ENCODE measurements at regions not wholly inside any gene's neighbourhood (a gene's known extent, or its start where the extent isn't known, plus 50 kb on each side); places are given as distances from the start of the nearest gene placed in this dataset.

GRCh38 chrX:110877326-110877725 lies 81.7 kb upstream of the CHRDL1 start:
- Histone ChIP-seq H3K4me3 (no peak overlapping the region), H3K36me3 (no peaks in the 10 kb centered on the region), H4K20me1 (no peaks in the 10 kb centered on the region), H3K9ac (no peak overlapping the region), H3K4me2 (no peak overlapping the region), H3K27me3 (peaks cover 54% of the 10 kb centered on the region), H3K9me3 (peaks cover 28% of the 10 kb centered on the region), H3K4me1 (no peaks in the 10 kb centered on the region), H3K27ac (no peak overlapping the region)
- TF ChIP-seq Cebpa-rat (IDR thresholded peaks at IDR 0.05): no peak

- H3K36me3 ChIP-seq: no peaks in the 10 kb centered on the region
- no peaks in the 10 kb centered on the region for H4K20me1 ChIP-seq
- TF ChIP-seq Cebpa-rat (IDR thresholded peaks at IDR 0.05): no peak
- H3K27me3 ChIP-seq: peaks cover 64% of the 10 kb centered on the region
- H3K9me3 ChIP-seq: no peaks in the 10 kb centered on the region
- no peak overlapping the region for H3K4me2 ChIP-seq
- no peak overlapping the region for H3K27ac ChIP-seq
- H3K9ac ChIP-seq: no peak overlapping the region
- H3K4me3 ChIP-seq: no peak overlapping the region
- H3K4me1 ChIP-seq: no peaks in the 10 kb centered on the region
Observed at GRCh38 chrX:110871839-110872238, 76.2 kb upstream of the CHRDL1 start.

- no peak overlapping the region for H3K27ac ChIP-seq
Observed at GRCh38 chrX:110866421-110866820, 70.8 kb upstream of the CHRDL1 start.

GRCh38 chrX:110863883-110864282 lies 68.3 kb upstream of the CHRDL1 start:
- Histone ChIP-seq H3K4me3 (no peak overlapping the region), H3K27me3 (peaks cover 59% of the 10 kb centered on the region), H3K9me3 (no peaks in the 10 kb centered on the region), H3K4me1 (no peaks in the 10 kb centered on the region), H3K4me2 (no peak overlapping the region), H4K20me1 (no peaks in the 10 kb centered on the region), H3K36me3 (no peaks in the 10 kb centered on the region), H3K27ac (no peak overlapping the region), H3K9ac (no peak overlapping the region)
- TF ChIP-seq Cebpa-rat (IDR thresholded peaks at IDR 0.05): no peak

More at GRCh38 chrX:110866421-110866820, 70.8 kb upstream of the CHRDL1 start:
- Histone ChIP-seq H3K36me3 (no peaks in the 10 kb centered on the region), H4K20me1 (no peaks in the 10 kb centered on the region), H3K27me3 (peaks cover 65% of the 10 kb centered on the region), H3K4me2 (no peak overlapping the region), H3K4me1 (no peaks in the 10 kb centered on the region), H3K9me3 (no peaks in the 10 kb centered on the region), H3K4me3 (no peak overlapping the region), H3K9ac (no peak overlapping the region)
- TF ChIP-seq Cebpa-rat (IDR thresholded peaks at IDR 0.05): no peak

GRCh38 chrX:110858565-110858964 lies 62.9 kb upstream of the CHRDL1 start:
- no peak overlapping the region for H3K9ac ChIP-seq
- TF ChIP-seq Cebpa-rat (IDR thresholded peaks at IDR 0.05): no peak
- H3K4me3 ChIP-seq: no peak overlapping the region
- H3K36me3 ChIP-seq: no peaks in the 10 kb centered on the region
- H3K4me1 ChIP-seq: no peaks in the 10 kb centered on the region
- no peak overlapping the region for H3K27ac ChIP-seq
- peaks cover 4% of the 10 kb centered on the region; the same call in 1 of the 2 replicates for H3K9me3 ChIP-seq
- no peaks in the 10 kb centered on the region; the same call in 1 of the 2 replicates for H4K20me1 ChIP-seq
- H3K4me2 ChIP-seq: no peak overlapping the region
- peaks cover 68% of the 10 kb centered on the region for H3K27me3 ChIP-seq

GRCh38 chrX:110853610-110854009 lies 58.0 kb upstream of the CHRDL1 start:
- Histone ChIP-seq H3K4me3 (no peak overlapping the region), H3K27ac (no peak overlapping the region), H4K20me1 (no peaks in the 10 kb centered on the region; the same call in 1 of the 2 replicates), H3K36me3 (no peaks in the 10 kb centered on the region), H3K4me1 (no peaks in the 10 kb centered on the region), H3K9me3 (peaks cover 4% of the 10 kb centered on the region; the same call in 1 of the 2 replicates), H3K4me2 (no peak overlapping the region), H3K27me3 (peaks cover 66% of the 10 kb centered on the region), H3K9ac (no peak overlapping the region)
- no peak for TF ChIP-seq Cebpa-rat (IDR thresholded peaks at IDR 0.05)

- Histone ChIP-seq H3K27ac (no peak overlapping the region), H4K20me1 (no peaks in the 10 kb centered on the region; the same call in 1 of the 2 replicates), H3K4me2 (no peak overlapping the region), H3K9ac (no peak overlapping the region), H3K4me1 (no peaks in the 10 kb centered on the region), H3K4me3 (no peak overlapping the region), H3K36me3 (no peaks in the 10 kb centered on the region), H3K9me3 (peaks cover 2% of the 10 kb centered on the region; the same call in 1 of the 2 replicates), H3K27me3 (peaks cover 63% of the 10 kb centered on the region)
- TF ChIP-seq Cebpa-rat (IDR thresholded peaks at IDR 0.05): no peak
Observed at GRCh38 chrX:110852180-110852579, 56.6 kb upstream of the CHRDL1 start.

GRCh38 chrX:110851780-110852179 lies 56.2 kb upstream of the CHRDL1 start:
- Histone ChIP-seq H3K4me1 (no peaks in the 10 kb centered on the region), H3K4me3 (no peak overlapping the region), H3K27ac (no peak overlapping the region), H4K20me1 (no peaks in the 10 kb centered on the region; the same call in 1 of the 2 replicates), H3K9ac (no peak overlapping the region), H3K4me2 (no peak overlapping the region), H3K9me3 (no peaks in the 10 kb centered on the region), H3K36me3 (no peaks in the 10 kb centered on the region), H3K27me3 (peaks cover 59% of the 10 kb centered on the region)
- TF ChIP-seq Cebpa-rat (IDR thresholded peaks at IDR 0.05): no peak

- Histone ChIP-seq H3K27ac (no peak overlapping the region), H3K36me3 (no peaks in the 10 kb centered on the region), H3K4me3 (no peak overlapping the region), H3K4me1 (no peaks in the 10 kb centered on the region), H3K4me2 (no peak overlapping the region), H4K20me1 (no peaks in the 10 kb centered on the region), H3K9ac (no peak overlapping the region), H3K27me3 (peaks cover 55% of the 10 kb centered on the region), H3K9me3 (no peaks in the 10 kb centered on the region)
- no peak for TF ChIP-seq Cebpa-rat (IDR thresholded peaks at IDR 0.05)
Observed at GRCh38 chrX:110847334-110847733, 51.7 kb upstream of the CHRDL1 start.

GRCh38 chrX:110846071-110846470 lies 50.5 kb upstream of the CHRDL1 start:
- Histone ChIP-seq H3K36me3 (no peaks in the 10 kb centered on the region), H3K9me3 (no peaks in the 10 kb centered on the region), H3K4me3 (no peak overlapping the region), H3K9ac (no peak overlapping the region), H3K27ac (no peak overlapping the region), H3K27me3 (peaks cover 51% of the 10 kb centered on the region), H3K4me2 (no peak overlapping the region), H3K4me1 (no peaks in the 10 kb centered on the region), H4K20me1 (no peaks in the 10 kb centered on the region)
- no peak for TF ChIP-seq Cebpa-rat (IDR thresholded peaks at IDR 0.05)
